ENCODE measurements at regions not wholly inside any gene's neighbourhood (a gene's known extent, or its start where the extent isn't known, plus 50 kb on each side); places are given as distances from the start of the nearest gene placed in this dataset.

GRCh38 chr6:90765895-90766294, 179.0 kb upstream of the MAP3K7 start:
- no peak overlapping the region for H3K9ac ChIP-seq (ENCODE audit: low read length)
- H3K9me2 ChIP-seq (replicated peaks; ENCODE audit: insufficient read depth, low read length), result no peaks in the 10 kb centered on the region
- H3K4me3 ChIP-seq (ENCODE audit: low read length), result no peak overlapping the region
- no peaks in the 10 kb centered on the region for H3K27me3 ChIP-seq (replicated peaks; ENCODE audit: insufficient read depth, low read length)
- H3F3A ChIP-seq (ENCODE audit: insufficient read depth, low read length), result no peaks in the 10 kb centered on the region
- no peaks in the 10 kb centered on the region for H3K79me2 ChIP-seq (ENCODE audit: low read length)
- H3K4me1 ChIP-seq (ENCODE audit: low read length), result no peaks in the 10 kb centered on the region
- no peak overlapping the region for H3K4me2 ChIP-seq (ENCODE audit: low read depth, low read length)
- H2AFZ ChIP-seq (ENCODE audit: low read length), result no peak overlapping the region
- no peaks in the 10 kb centered on the region for H4K20me1 ChIP-seq (ENCODE audit: insufficient read depth, low read length)
- DNase-seq, result no peak
- H3K27ac ChIP-seq (ENCODE audit: low read length), result no peak overlapping the region
- no peaks in the 10 kb centered on the region for H3K9me3 ChIP-seq (replicated peaks; ENCODE audit: insufficient read depth, low read length)
- no peaks in the 10 kb centered on the region for H3K36me3 ChIP-seq (replicated peaks; ENCODE audit: insufficient read depth, low read length)
- no peak for TF ChIP-seq EZH2phosphoT487 (IDR thresholded peaks at IDR 0.05; ENCODE audit: low read length)
- no peak for TF ChIP-seq CTCF (IDR thresholded peaks at IDR 0.05; ENCODE audit: low read length)
- TF ChIP-seq EZH2 (optimal IDR thresholded peaks at IDR 0.05; ENCODE audit: low read depth, low read length), result no peak

- no peak overlapping the region for H3K27ac ChIP-seq (ENCODE audit: low read length)
- no peaks in the 10 kb centered on the region for H4K20me1 ChIP-seq (ENCODE audit: insufficient read depth, low read length)
- H3K9me3 ChIP-seq (replicated peaks; ENCODE audit: insufficient read depth, low read length), result no peaks in the 10 kb centered on the region
- no peak overlapping the region for H3K4me3 ChIP-seq (ENCODE audit: low read length)
- H3K4me1 ChIP-seq (ENCODE audit: low read length), result no peaks in the 10 kb centered on the region
- no peaks in the 10 kb centered on the region for H3K79me2 ChIP-seq (ENCODE audit: low read length)
- H3F3A ChIP-seq (ENCODE audit: insufficient read depth, low read length), result no peaks in the 10 kb centered on the region
- H3K27me3 ChIP-seq (replicated peaks; ENCODE audit: insufficient read depth, low read length), result no peaks in the 10 kb centered on the region
- H3K9me2 ChIP-seq (replicated peaks; ENCODE audit: insufficient read depth, low read length), result no peaks in the 10 kb centered on the region
- no peak for TF ChIP-seq CTCF (IDR thresholded peaks at IDR 0.05; ENCODE audit: low read length)
- no peak for TF ChIP-seq EZH2 (optimal IDR thresholded peaks at IDR 0.05; ENCODE audit: low read depth, low read length)
- no peak for TF ChIP-seq EZH2phosphoT487 (IDR thresholded peaks at IDR 0.05; ENCODE audit: low read length)
- no peak for DNase-seq
- H2AFZ ChIP-seq (ENCODE audit: low read length), result no peak overlapping the region
- H3K4me2 ChIP-seq (ENCODE audit: low read depth, low read length), result no peak overlapping the region
- H3K9ac ChIP-seq (ENCODE audit: low read length), result no peak overlapping the region
- no peaks in the 10 kb centered on the region for H3K36me3 ChIP-seq (replicated peaks; ENCODE audit: insufficient read depth, low read length)
Measured at GRCh38 chr6:90765491-90765890, 178.6 kb upstream of the MAP3K7 start.

- H3K9me3 ChIP-seq (replicated peaks; ENCODE audit: insufficient read depth, low read length), result no peaks in the 10 kb centered on the region
- no peak for DNase-seq
- no peaks in the 10 kb centered on the region for H3K36me3 ChIP-seq (replicated peaks; ENCODE audit: insufficient read depth, low read length)
- no peak overlapping the region for H2AFZ ChIP-seq (ENCODE audit: low read length)
- H3K4me3 ChIP-seq (ENCODE audit: low read length), result no peak overlapping the region
- H3K27me3 ChIP-seq (replicated peaks; ENCODE audit: insufficient read depth, low read length), result no peaks in the 10 kb centered on the region
- no peak overlapping the region for H3K4me2 ChIP-seq (ENCODE audit: low read depth, low read length)
- no peak overlapping the region for H3K9ac ChIP-seq (ENCODE audit: low read length)
- no peaks in the 10 kb centered on the region for H3F3A ChIP-seq (ENCODE audit: insufficient read depth, low read length)
- H3K9me2 ChIP-seq (replicated peaks; ENCODE audit: insufficient read depth, low read length), result no peaks in the 10 kb centered on the region
- no peak overlapping the region for H3K27ac ChIP-seq (ENCODE audit: low read length)
- no peaks in the 10 kb centered on the region for H3K79me2 ChIP-seq (ENCODE audit: low read length)
- H3K4me1 ChIP-seq (ENCODE audit: low read length), result no peaks in the 10 kb centered on the region
- TF ChIP-seq EZH2phosphoT487 (IDR thresholded peaks at IDR 0.05; ENCODE audit: low read length) (no peak), CTCF (IDR thresholded peaks at IDR 0.05; ENCODE audit: low read length) (no peak), EZH2 (optimal IDR thresholded peaks at IDR 0.05; ENCODE audit: low read depth, low read length) (no peak)
- no peaks in the 10 kb centered on the region for H4K20me1 ChIP-seq (ENCODE audit: insufficient read depth, low read length)
Measured at GRCh38 chr6:90764001-90764400, 177.1 kb upstream of the MAP3K7 start.

Data from MM.1S (cell line).